Tibial nerve (tissue), 4 donors: ENCODE measurements at regions not wholly inside any gene's neighbourhood (a gene's known extent, or its start where the extent isn't known, plus 50 kb on each side); places are given as distances from the start of the nearest gene placed in this dataset.

Source experiments
- DNase-seq, 2 donors: peaks; one replicate each; pipeline ENCODE4 v3.0.0-alpha.2; 2019; ENCODE audit warnings: low spot score in 2 of 2
- H3K27ac ChIP-seq, 4 donors: fragments of 200-600 bp; sonication (generic) in 3 of 4; one replicate each; pipeline ENCODE4 v1.5.1; 2017 to 2019; ENCODE audit warnings: mild to moderate bottlenecking in 1 of 4
- H3K27me3 ChIP-seq, 2 donors: fragments of 200-600 bp; sonication (generic) in 1 of 2; one replicate each; pipeline versions ENCODE4 v1.5.1 to v1.6.0; 2017 to 2019
- H3K36me3 ChIP-seq, 3 donors: fragments of 200-600 bp; sonication (generic); one replicate each; pipeline ENCODE4 v1.5.1; 2018 to 2019
- H3K4me1 ChIP-seq, 4 donors: fragments of 200-600 bp; sonication (generic) in 3 of 4; one replicate each; pipeline ENCODE4 v1.5.1; 2017 to 2019
- H3K4me3 ChIP-seq, 4 donors: fragments of 200-600 bp; sonication (generic) in 3 of 4; one replicate each; pipeline ENCODE4 v1.5.1; 2017 to 2019; ENCODE audit warnings: mild to moderate bottlenecking in 1 of 4, moderate library complexity in 1 of 4
- H3K9me3 ChIP-seq, 4 donors: fragments of 200-600 bp; sonication (generic) in 3 of 4; one replicate each; pipeline ENCODE4 v1.5.1; 2017 to 2019
- EP300 ChIP-seq, 2 donors: sonication (generic); formaldehyde crosslinking; IDR thresholded peaks; one replicate each; pipeline ENCODE4 v1.6.1; 2017; ENCODE audit warnings: antibody characterized with exemption in 2 of 2, mild to moderate bottlenecking in 1 of 2
- POLR2A ChIP-seq, 2 donors: fragments of 450-650 bp; IDR thresholded peaks; one replicate each; pipeline ENCODE4 v1.6.1; 2017; ENCODE audit warnings: antibody characterized with exemption in 2 of 2, mild to moderate bottlenecking in 2 of 2, moderate library complexity in 2 of 2
- WGBS, 2 donors: methylation state at CpG; one replicate each; pipeline ENCODE4 v1.1.5; 2018; 5-methylcytosine and 5-hydroxymethylcytosine counted together
- TF ChIP-seq, protein P1 (sequence below), 5 experiments: fragments of 200-600 bp in 3 of 5; fragments of 450-650 bp in 2 of 5; sonication (generic) in 3 of 5; IDR thresholded peaks; one replicate each; pipeline ENCODE4 v1.5.1; 2016 to 2019; ENCODE audit warnings: antibody characterized with exemption in 5 of 5, mild to moderate bottlenecking in 3 of 5, moderate library complexity in 2 of 5

DNA sequence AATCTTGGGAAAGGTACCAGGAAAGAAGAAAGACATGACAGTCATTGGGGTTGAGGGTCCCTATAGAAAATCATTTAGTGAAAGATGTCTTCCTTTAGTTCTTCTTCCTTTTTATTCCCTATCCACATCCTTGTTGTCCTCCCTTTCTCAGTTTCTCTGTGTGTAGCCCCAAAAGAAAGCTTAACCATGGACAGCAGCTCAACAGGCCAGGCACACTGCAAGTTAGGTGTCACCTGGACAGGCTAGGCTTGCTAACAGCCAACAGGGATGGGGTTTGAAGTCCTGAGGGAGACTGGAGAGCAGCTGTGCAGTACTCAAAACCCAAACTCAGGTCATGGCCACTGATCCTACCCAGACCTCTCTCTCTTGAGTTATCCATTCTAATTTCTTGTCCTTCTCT is 543.1 kb downstream of the TUSC7 start:
- Histone ChIP-seq H3K4me3 (no peak overlapping the region), H3K27ac (no peak overlapping the region), H3K9me3 (no peaks in the 10 kb centered on the region), H3K27me3 (no peaks in the 10 kb centered on the region), H3K4me1 (no peaks in the 10 kb centered on the region), H3K36me3 (no peaks in the 10 kb centered on the region)
- TF ChIP-seq, protein P1, sequence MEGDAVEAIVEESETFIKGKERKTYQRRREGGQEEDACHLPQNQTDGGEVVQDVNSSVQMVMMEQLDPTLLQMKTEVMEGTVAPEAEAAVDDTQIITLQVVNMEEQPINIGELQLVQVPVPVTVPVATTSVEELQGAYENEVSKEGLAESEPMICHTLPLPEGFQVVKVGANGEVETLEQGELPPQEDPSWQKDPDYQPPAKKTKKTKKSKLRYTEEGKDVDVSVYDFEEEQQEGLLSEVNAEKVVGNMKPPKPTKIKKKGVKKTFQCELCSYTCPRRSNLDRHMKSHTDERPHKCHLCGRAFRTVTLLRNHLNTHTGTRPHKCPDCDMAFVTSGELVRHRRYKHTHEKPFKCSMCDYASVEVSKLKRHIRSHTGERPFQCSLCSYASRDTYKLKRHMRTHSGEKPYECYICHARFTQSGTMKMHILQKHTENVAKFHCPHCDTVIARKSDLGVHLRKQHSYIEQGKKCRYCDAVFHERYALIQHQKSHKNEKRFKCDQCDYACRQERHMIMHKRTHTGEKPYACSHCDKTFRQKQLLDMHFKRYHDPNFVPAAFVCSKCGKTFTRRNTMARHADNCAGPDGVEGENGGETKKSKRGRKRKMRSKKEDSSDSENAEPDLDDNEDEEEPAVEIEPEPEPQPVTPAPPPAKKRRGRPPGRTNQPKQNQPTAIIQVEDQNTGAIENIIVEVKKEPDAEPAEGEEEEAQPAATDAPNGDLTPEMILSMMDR (IDR thresholded peaks at IDR 0.05): no peak
- TF ChIP-seq POLR2A (IDR thresholded peaks at IDR 0.05): no peak
- no peak for TF ChIP-seq EP300 (IDR thresholded peaks at IDR 0.05)
- DNase-seq: no peak

DNA sequence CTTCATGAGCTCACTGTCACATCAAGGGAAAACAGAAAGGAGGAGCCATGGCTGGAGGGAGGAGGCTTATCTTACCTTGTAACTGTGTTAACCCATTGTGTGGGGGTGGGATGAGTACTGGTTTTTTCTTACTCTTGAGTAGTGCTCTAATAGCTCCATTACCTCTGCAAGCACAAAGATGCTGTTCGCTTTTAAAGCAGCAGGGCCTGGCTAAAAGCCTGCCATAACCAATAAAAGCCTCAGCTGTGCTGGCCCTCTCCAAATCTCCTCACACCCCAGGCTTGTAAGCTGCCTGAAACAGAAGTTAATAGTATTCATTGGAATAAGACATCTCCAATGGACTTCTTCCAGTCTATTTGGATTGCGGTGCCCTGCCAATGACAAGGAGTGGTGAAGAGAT is 544.1 kb downstream of the TUSC7 start:
- Histone ChIP-seq H3K4me1 (no peaks in the 10 kb centered on the region), H3K36me3 (no peaks in the 10 kb centered on the region), H3K9me3 (no peaks in the 10 kb centered on the region), H3K4me3 (no peak overlapping the region), H3K27ac (no peak overlapping the region), H3K27me3 (no peaks in the 10 kb centered on the region)
- no peak for DNase-seq
- no peak for TF ChIP-seq EP300 (IDR thresholded peaks at IDR 0.05)
- TF ChIP-seq, protein P1 (IDR thresholded peaks at IDR 0.05): no peak
- no peak for TF ChIP-seq POLR2A (IDR thresholded peaks at IDR 0.05)
- WGBS, 2 donors: 85 to 90% methylated on average over 2 of the region's 2 CpGs

DNA sequence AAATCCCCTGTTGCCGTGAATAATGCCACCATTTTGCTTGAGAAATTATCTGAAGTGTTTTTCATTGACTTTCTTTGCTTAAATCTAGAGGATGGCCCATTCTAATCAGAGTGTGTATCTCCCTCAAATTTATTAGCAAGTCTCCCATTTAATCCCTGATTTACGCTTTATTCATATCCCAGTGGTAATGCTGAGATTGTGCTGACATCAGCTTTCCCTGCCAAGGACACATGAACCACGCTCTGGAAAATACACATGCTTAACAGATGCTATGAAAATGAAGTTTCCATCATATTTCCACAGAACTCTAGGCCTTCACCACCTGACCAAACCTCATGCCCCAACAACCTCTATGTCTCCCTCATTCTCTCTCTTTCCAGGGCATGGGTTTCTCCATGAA is 545.4 kb downstream of the TUSC7 start:
- no peak for DNase-seq
- TF ChIP-seq EP300 (IDR thresholded peaks at IDR 0.05) (no peak), POLR2A (IDR thresholded peaks at IDR 0.05) (no peak)
- TF ChIP-seq, protein P1 (IDR thresholded peaks at IDR 0.05): no peak
- Histone ChIP-seq H3K36me3 (no peaks in the 10 kb centered on the region), H3K9me3 (no peaks in the 10 kb centered on the region), H3K27ac (no peak overlapping the region), H3K4me1 (no peaks in the 10 kb centered on the region), H3K4me3 (no peak overlapping the region), H3K27me3 (no peaks in the 10 kb centered on the region)
- 90 to 91% methylated on average over 3 of the region's 3 CpGs for WGBS, 2 donors

DNA sequence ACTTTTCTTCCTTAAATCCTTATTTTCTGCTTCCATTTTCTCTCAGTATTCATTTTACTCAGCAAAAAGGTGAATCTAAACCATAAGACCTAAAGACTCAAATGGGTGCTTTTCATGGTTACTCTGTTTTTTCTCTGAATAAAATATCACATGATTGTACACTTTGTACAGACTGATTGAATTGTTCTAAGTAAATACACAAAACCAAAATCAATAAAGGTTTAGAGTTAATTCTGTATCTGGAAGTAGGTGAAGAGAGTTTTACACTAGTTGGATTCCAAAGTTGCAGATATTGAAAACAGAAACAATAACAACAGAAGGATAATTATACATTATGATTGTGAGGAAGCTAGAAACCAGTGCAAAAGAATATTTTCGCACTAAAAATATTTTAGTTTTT is 546.2 kb downstream of the TUSC7 start:
- H3K27me3 ChIP-seq: no peaks in the 10 kb centered on the region
- H3K9me3 ChIP-seq: no peaks in the 10 kb centered on the region
- no peak overlapping the region for H3K4me3 ChIP-seq
- no peak overlapping the region for H3K27ac ChIP-seq
- no peaks in the 10 kb centered on the region for H3K36me3 ChIP-seq
- TF ChIP-seq, protein P1 (IDR thresholded peaks at IDR 0.05): no peak
- TF ChIP-seq EP300 (IDR thresholded peaks at IDR 0.05): no peak
- TF ChIP-seq POLR2A (IDR thresholded peaks at IDR 0.05): no peak
- no peak for DNase-seq
- 74 to 79% methylated on average over 1 of the region's 1 CpG for WGBS, 2 donors
- H3K4me1 ChIP-seq: no peaks in the 10 kb centered on the region

DNA sequence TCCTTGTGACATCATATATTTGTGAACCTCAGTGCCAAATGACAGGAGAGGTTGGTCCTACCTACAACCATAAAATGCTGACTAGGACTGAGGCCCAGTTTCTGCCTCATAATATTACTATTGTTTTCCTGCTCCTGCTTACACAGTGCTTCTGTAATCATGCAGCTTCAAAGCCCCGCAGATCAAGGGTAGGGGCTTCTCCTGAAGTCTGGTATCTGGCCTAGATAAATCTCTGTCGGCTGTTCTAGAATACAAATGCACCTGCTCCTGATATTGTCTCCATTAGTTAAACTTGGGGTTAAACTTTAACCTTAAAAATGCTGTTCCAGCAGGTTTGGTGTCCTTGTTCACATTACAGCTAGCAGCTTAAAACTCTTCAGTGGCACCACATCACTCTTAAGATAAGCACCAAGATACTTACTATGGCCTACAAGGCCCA is 552.4 kb downstream of the TUSC7 start:
- no peak for DNase-seq
- TF ChIP-seq POLR2A (IDR thresholded peaks at IDR 0.05) (no peak), EP300 (IDR thresholded peaks at IDR 0.05) (no peak)
- TF ChIP-seq, protein P1 (IDR thresholded peaks at IDR 0.05): no peak
- 20 to 53% methylated on average over 2 of the region's 2 CpGs for WGBS, 2 donors
- no peaks in the 10 kb centered on the region for H3K36me3 ChIP-seq
- H3K27me3 ChIP-seq: no peaks in the 10 kb centered on the region
- no peaks in the 10 kb centered on the region for H3K4me1 ChIP-seq
- H3K9me3 ChIP-seq: no peaks in the 10 kb centered on the region
- no peak overlapping the region for H3K4me3 ChIP-seq
- no peak overlapping the region for H3K27ac ChIP-seq
